ENCODE measurements at regions not wholly inside any gene's neighbourhood (a gene's known extent, or its start where the extent isn't known, plus 50 kb on each side); places are given as distances from the start of the nearest gene placed in this dataset.

DNA sequence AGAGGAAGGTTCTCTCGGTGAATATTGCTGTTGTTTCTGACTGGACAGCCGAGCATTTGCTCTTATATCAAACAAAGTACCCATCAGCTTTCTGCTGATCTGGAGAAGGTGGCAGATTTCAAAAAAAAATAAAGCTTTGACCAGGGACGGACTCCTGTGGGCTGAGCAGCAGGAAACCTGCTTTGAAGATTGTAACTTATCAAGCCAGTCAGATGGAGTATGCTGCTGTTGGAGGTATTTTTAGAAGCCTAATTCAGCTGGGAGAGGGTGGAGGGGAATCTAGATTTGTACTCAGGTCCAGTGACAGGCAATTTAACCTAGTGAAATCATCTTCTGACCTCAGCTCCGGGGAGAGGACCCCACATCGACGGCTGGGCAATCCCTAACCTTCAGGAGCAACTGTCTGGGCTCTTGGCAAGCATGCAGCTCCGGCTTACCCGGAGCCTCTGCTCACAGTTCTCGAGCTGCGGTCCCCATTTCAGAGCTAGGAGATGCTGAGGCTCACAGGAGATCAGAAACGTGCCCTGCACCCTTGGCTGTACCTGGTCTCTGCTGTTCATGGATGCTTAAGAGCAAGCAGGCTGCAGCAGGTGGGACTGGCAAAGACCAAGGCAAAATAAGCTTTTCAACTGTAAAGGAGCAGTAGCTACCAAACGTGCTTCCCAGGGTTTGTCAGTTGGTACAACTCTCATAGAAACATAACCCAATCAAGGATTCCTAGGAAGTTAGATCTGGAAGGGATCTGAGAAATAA is 89.3 kb upstream of the ST8SIA2 start:
- DNase-seq (ENCODE audit: low read depth in 3 of 3): no peak

GRCh38 chr15:92305343-92305742 is 88.3 kb upstream of the ST8SIA2 start:
- DNase-seq (ENCODE audit: low read depth in 3 of 3): no peak

DNA sequence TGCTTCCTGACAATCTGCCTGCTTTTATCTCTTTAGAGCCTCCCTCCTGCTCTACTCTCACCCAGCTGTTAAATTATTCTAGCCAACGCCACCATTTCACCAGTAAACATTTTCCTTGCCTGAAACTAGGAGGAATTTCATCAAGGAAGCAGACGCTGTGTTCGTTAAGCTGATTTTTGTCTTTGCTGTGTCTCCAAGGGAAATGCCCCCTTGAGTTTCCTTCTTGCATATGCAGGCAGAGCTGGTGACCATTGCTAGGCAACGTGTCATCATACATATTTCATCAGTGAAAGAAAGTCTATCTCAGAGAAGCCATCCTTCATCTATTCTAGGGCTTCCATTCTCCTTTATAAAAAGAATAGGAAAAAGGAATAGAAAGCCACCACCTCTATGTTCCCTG is 87.0 kb upstream of the ST8SIA2 start:
- DNase-seq (ENCODE audit: low read depth in 3 of 3): no peak

GRCh38 chr15:92315144-92315543 is 78.5 kb upstream of the ST8SIA2 start:
- DNase-seq (ENCODE audit: low read depth in 3 of 3): no peak

DNA sequence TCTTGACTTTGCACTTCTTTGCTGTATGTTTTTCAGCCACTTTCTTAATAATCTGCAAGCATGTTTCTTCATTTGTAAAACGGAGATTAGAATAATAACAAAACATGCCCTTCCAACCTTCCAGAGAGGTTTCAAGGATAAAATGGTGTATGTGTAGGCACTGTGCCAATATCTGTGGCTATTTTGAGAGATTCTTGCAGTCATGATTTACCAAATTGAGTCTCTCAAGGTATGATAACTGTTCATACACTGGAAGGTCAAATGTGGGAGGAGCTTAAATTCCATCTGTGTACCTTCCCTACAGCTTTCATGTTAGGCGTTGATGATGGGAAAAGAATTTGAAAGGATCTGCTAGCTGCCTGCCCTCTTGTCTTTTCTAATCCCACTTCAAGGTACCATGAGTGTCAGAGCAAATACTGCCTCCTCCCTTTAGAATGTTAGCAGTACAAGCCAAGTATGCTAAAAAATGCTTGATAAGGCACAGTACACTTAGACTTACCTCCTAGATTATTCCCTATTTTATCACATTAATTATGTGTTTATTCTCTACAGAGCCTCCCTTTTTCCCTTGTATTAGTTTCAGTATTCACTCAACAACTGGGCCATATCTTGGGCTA is 78.0 kb upstream of the ST8SIA2 start:
- no peak for DNase-seq (ENCODE audit: low read depth in 3 of 3)

GRCh38 chr15:92316586-92317295 is 76.9 kb upstream of the ST8SIA2 start:
- no peak for DNase-seq (ENCODE audit: low read depth in 3 of 3)

DNA sequence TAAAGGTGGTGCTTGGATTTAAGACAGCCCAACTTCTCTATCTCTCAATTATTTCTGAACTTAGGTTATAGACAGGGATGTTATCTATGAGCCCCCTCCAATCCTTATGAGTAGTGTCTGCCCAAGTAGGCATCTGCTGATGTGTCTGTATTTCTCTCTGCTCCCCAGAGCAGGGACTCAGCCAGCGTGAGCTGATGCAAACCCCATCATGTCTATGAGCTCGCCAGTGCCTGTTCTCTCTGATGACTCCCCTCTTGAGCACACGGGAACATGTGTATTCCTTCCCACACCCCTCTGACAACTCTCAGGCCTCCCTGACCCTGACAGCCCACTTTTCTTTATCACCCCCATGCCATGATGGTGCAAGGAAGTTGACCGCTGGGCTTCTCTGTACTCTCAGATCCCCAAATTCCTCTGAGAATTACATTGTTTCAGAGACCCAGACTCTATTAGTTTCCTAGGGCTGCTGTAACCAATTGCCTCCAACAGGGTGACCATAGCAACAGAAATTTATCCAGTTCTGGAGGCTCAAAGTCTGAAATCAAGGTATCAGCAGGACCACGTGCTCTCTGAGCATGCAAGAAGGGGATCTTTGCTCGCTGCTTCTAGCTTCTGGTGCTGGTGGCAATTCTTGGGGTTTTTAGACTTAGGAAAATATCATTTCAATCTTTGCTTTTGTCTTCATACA is 73.5 kb upstream of the ST8SIA2 start:
- DNase-seq (ENCODE audit: low read depth in 3 of 3): no peak

GRCh38 chr15:92322566-92323355 is 70.9 kb upstream of the ST8SIA2 start:
- DNase-seq (ENCODE audit: low read depth in 3 of 3): no peak

GRCh38 chr15:92323525-92323924 is 70.2 kb upstream of the ST8SIA2 start:
- no peak for DNase-seq (ENCODE audit: low read depth in 3 of 3)

GRCh38 chr15:92324101-92324963 is 69.3 kb upstream of the ST8SIA2 start:
- no peak for DNase-seq (ENCODE audit: low read depth in 3 of 3)

- no peak for DNase-seq (ENCODE audit: low read depth in 3 of 3)
These were observed 67.4 kb upstream of the ST8SIA2 start for GRCh38 chr15:92326236-92326635.

- no peak for DNase-seq (ENCODE audit: low read depth in 3 of 3)
These were observed 66.6 kb upstream of the ST8SIA2 start for GRCh38 chr15:92327033-92327432.

GRCh38 chr15:92328207-92328606 is 65.5 kb upstream of the ST8SIA2 start:
- no peak for DNase-seq (ENCODE audit: low read depth in 3 of 3)

DNA sequence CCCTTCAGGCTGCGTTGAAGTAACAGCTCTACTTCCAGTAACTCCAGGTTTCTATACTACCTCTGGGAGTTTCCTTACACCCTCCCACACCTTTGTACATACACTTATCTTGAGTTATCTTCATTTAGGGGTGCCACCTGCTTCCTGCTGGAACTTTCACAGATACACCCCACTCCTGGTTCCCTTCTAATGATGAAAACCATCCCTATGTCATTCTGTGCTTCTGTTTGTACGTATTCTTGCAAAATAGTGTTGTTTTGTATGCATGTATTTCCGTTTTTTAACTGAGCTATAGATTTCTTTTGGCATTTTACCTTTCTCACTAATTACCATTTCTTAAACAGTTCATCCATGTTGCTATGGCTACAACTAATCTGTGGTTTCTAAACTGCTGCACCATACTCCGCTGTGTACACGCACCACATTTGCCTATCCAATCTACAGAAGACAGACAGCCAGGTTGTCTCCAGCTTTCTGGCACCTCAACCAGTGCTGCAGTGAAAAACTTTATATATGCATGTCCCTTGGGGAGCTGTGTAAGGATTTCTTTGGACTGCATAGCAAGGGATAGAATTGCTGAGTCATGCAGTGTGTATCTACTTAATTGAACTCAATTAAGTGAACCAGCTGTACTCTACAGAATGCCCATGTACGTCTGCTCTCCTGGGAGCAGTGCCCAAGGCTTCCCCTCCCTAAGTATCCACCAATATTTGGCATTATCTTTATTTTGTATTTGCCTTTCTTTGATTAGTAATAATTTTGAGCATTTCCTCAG is 61.4 kb upstream of the ST8SIA2 start:
- no peak for DNase-seq (ENCODE audit: low read depth in 3 of 3)

GRCh38 chr15:92333709-92334108 is 60.0 kb upstream of the ST8SIA2 start:
- no peak for DNase-seq (ENCODE audit: low read depth in 3 of 3)

DNA sequence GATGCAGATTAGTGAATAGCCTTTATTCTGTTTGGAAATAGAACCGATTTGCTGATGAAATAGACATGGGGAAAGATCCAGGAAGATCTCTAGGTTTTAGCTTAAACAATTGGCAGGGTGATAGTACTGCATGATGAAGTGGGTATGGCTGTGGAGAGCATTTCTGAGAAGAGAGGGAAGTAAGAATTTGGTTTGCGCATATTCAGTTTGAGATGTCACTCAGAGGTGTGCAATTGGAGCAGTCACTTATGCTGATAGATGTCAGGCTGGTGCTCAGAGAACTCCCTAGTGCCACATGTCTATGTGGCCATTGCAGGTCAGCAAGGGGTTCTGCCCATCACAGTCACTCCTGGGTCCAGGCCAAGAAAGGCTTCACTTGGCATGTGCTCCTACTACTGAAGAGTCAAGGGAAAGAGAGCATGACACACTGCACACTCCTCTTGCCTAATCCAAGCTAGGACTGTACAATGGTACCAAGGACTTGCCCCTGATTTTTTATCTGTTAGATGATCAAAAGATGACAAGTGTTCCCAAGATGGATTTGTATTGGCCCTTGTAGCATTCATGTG is 57.2 kb upstream of the ST8SIA2 start:
- DNase-seq (ENCODE audit: low read depth in 3 of 3): no peak

DNA sequence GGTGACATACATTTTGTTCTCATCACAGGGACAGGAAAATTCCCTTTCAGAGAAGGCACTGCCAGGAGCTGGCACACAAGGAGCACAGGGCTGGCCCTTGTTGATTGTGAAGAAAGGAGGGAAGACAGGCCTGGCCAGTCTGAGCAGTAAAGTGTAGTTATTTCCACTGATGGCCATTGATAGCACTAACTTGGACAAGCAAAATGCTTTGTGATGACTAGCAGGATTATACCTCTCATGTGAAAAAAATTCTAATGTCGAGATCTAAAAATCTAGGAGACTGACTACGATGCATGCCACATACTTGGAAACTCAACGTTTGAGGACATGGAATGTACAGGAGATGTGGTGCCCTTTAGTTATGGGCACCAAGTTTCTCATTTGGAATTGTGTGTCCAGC is 54.3 kb upstream of the ST8SIA2 start:
- no peak for DNase-seq (ENCODE audit: low read depth in 3 of 3)
